ENCODE measurements at regions not wholly inside any gene's neighbourhood (a gene's known extent, or its start where the extent isn't known, plus 50 kb on each side); places are given as distances from the start of the nearest gene placed in this dataset.

- DNase-seq, result no peak
These were observed 84.8 kb upstream of the PAX6 start for GRCh38 chr11:31895926-31896325.

GRCh38 chr11:31887180-31887579 is 76.1 kb upstream of the PAX6 start:
- DNase-seq, result peak; percentile 20

- DNase-seq, result no peak
These were observed 73.0 kb upstream of the PAX6 start for GRCh38 chr11:31884080-31884479.

- DNase-seq, result no peak
These were observed 72.3 kb upstream of the PAX6 start for GRCh38 chr11:31883435-31883834.

- no peak for DNase-seq
These were observed 71.8 kb upstream of the PAX6 start for GRCh38 chr11:31882951-31883392.

GRCh38 chr11:31881825-31882224 is 70.7 kb upstream of the PAX6 start:
- no peak for DNase-seq

- DNase-seq, result no peak
These were observed 68.6 kb upstream of the PAX6 start for GRCh38 chr11:31879681-31880080.

GRCh38 chr11:31877863-31878262 is 66.7 kb upstream of the PAX6 start:
- no peak for DNase-seq

GRCh38 chr11:31877083-31877482 is 66.0 kb upstream of the PAX6 start:
- DNase-seq, result no peak

GRCh38 chr11:31875866-31876560 is 64.9 kb upstream of the PAX6 start:
- no peak for DNase-seq

- no peak for DNase-seq
These were observed 63.6 kb upstream of the PAX6 start for GRCh38 chr11:31874631-31875191.

GRCh38 chr11:31873124-31873523 is 62.0 kb upstream of the PAX6 start:
- DNase-seq, result no peak

GRCh38 chr11:31872076-31872443 is 60.9 kb upstream of the PAX6 start:
- DNase-seq, result no peak

GRCh38 chr11:31871310-31872075 is 60.4 kb upstream of the PAX6 start:
- no peak for DNase-seq

- peak; percentile 29 for DNase-seq
These were observed 59.6 kb upstream of the PAX6 start for GRCh38 chr11:31870609-31871309.

GRCh38 chr11:31869986-31870385 is 58.9 kb upstream of the PAX6 start:
- DNase-seq, result no peak

- DNase-seq, result no peak
These were observed 54.6 kb upstream of the PAX6 start for GRCh38 chr11:31865606-31866300.

GRCh38 chr11:31863170-31863832 is 52.2 kb upstream of the PAX6 start:
- no peak for DNase-seq

- DNase-seq, result no peak
These were observed 49.9 kb upstream of the PAX6 start for GRCh38 chr11:31861011-31861410.
